Retinal pigment epithelial cell (primary cell): ENCODE measurements at regions not wholly inside any gene's neighbourhood (a gene's known extent, or its start where the extent isn't known, plus 50 kb on each side); places are given as distances from the start of the nearest gene placed in this dataset.

Experiments used
- DNase-seq: peaks from one replicate; pipeline ENCODE4 v3.0.0-alpha.2; 2010; ENCODE audit warnings: low read depth
- H3K4me3 ChIP-seq: 2 replicates; pipeline ENCODE4 v1.5.1; 2011; ENCODE audit warnings: mild to moderate bottlenecking, low read length, control low read depth, moderate library complexity
- CTCF ChIP-seq: conservative IDR thresholded peaks from 2 replicates; pipeline ENCODE4 v1.5.1; 2011; ENCODE audit warnings: low read depth, low read length, control low read depth, inconsistent platforms

- no peak for TF ChIP-seq CTCF
- DNase-seq = no peak
- no peak overlapping the region for H3K4me3 ChIP-seq
Observed at GRCh38 chr3:82741346-82741745, 979.9 kb upstream of the GBE1 start.

- no peak for TF ChIP-seq CTCF
- DNase-seq = no peak
- H3K4me3 ChIP-seq = no peak overlapping the region
Observed at GRCh38 chr3:82739390-82739789, 977.9 kb upstream of the GBE1 start.

- DNase-seq = no peak
- no peak for TF ChIP-seq CTCF
- no peak overlapping the region for H3K4me3 ChIP-seq
Observed at GRCh38 chr3:82736696-82737277, 975.3 kb upstream of the GBE1 start.

GRCh38 chr3:82715091-82715856 is 953.8 kb upstream of the GBE1 start:
- no peak for DNase-seq
- H3K4me3 ChIP-seq = no peak overlapping the region
- TF ChIP-seq CTCF = no peak

- DNase-seq = no peak
- no peak for TF ChIP-seq CTCF
- H3K4me3 ChIP-seq = no peak overlapping the region
Observed at GRCh38 chr3:82707035-82707434, 945.6 kb upstream of the GBE1 start.

GRCh38 chr3:82685761-82686160 is 924.3 kb upstream of the GBE1 start:
- no peak for TF ChIP-seq CTCF
- DNase-seq = no peak
- H3K4me3 ChIP-seq = no peak overlapping the region
